Activated gamma-delta T cell treated with anti-CD3 and anti-CD28 coated beads, Interleukin-2, amount 50 U/mL, for 16 hours (primary cell): ENCODE measurements at regions not wholly inside any gene's neighbourhood (a gene's known extent, or its start where the extent isn't known, plus 50 kb on each side); places are given as distances from the start of the nearest gene placed in this dataset.
"Not testable (repeated sequence)": the region's sequence is repeated elsewhere in the genome, so short reads cannot be mapped to it uniquely, and the experiment has no call there.

Source experiments
- DNase-seq: peaks from one replicate; pipeline ENCODE4 v3.0.0-alpha.2; 2020; ENCODE audit warnings: low read depth

GRCh38 chr2:12543978-12544558 is 172.7 kb upstream of the TRIB2 start:
- DNase-seq: no peak

GRCh38 chr2:12547566-12548170 is 169.1 kb upstream of the TRIB2 start:
- DNase-seq: no peak

GRCh38 chr2:12548906-12549305 is 167.8 kb upstream of the TRIB2 start:
- no peak for DNase-seq

GRCh38 chr2:12549641-12550040 is 167.1 kb upstream of the TRIB2 start:
- no peak for DNase-seq

DNA sequence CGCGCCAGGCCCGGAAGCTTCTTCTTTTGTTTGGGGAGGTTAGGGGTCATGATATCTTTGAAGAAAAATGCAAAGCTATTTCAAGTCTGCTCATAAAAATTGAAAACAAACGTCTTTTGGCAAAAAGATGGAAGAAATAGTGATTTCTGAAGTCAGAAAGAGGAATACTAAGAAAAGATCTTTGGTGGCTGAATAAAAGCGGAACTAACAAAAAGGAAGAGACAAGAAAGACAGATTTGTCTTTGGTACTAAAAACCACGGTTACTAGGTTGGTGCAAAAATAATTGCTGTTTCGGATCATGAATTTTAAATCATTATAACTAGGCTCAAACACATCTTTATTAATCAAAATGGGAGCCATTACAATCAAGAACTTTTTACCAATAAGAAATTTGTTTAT is 164.6 kb upstream of the TRIB2 start:
- no peak for DNase-seq

GRCh38 chr2:12554224-12555011 is 162.3 kb upstream of the TRIB2 start:
- DNase-seq: no peak

DNA sequence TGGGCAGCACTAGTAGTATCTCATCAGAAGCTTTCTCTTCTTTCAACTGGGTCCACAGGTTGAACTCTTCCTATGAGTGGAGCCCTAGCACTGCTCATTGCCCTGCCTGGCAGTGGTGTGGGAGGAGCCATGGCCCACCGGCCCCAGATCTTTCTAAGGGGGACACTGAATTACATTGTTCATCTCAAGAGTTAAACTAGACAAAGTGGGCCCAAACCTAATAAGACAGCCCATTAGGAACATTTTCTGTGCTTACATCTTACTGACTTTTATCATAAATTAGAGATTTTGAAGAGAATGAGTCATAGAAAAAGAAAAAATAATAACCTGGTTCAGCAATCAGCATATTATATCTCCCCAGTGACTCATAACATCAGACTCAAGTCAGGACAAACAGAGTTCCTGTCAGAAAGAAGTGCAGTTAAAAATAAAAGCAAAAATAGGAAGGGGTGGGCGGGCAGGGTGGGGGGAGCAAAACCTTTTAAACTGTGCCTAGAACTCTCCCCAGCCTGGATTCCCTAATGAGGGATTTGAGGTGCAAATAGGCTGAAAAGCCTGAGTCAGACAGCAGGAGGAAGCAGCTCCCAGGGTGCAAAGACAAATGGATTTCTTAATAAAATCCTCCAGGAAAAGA is 161.6 kb upstream of the TRIB2 start:
- DNase-seq: peak; percentile 4

DNA sequence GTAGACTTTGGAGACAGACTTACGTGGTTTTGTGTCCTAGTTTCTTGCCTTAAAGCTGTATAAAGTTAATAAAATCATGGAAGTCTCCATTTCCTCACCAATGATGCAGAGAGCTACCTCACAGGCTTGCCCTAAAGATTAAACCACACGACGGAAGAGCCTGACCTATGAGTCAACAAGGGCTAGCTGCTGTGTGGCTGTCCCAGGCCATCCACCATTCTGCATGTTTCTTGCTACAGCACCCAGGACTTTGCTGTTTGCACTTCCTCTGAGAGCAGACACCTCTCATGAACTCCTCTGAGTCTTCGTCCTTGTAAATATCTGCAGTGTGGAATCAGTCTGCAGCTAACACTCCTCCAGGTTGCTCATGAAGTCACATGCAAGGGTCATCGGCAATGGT is 160.0 kb upstream of the TRIB2 start:
- DNase-seq: peak; percentile 15

DNA sequence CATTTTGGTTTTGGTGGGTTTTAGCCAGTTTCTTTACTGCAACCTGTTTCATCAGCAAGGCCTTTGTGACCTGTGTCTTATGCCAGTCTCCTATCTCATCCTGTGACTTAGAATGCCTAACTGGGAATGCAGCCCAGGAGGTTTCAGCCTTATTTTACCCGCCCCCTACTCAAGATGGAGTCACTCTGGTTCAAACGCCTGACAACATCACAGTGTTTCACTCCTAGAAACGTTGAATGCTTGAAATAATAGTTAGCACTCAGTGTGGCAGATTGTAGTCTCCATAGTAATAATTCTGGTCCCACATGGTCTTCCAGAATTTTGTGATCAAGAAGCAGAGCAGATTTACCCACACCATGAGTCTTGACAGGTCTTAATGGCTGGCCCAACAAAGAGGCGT is 159.0 kb upstream of the TRIB2 start:
- DNase-seq: no peak

DNA sequence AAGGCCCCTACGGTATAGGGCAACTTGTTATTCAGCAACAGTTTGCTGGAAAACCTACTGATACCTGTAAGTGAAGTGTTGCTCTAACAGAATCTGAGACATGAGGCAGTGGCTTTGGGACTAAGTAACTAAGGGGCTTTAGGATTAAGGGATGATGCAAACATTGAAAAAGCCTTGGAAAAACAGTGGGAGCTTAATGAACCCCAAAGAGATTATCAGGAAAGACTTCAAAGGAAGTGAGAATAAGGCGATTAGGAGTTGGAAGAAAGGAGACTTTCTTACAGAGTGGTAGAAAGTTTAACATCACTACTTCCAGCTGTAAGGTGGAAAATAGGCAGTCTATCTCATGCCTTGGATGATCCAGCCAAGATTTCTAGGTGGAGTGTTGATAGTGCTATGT is 158.2 kb upstream of the TRIB2 start:
- DNase-seq: no peak

DNA sequence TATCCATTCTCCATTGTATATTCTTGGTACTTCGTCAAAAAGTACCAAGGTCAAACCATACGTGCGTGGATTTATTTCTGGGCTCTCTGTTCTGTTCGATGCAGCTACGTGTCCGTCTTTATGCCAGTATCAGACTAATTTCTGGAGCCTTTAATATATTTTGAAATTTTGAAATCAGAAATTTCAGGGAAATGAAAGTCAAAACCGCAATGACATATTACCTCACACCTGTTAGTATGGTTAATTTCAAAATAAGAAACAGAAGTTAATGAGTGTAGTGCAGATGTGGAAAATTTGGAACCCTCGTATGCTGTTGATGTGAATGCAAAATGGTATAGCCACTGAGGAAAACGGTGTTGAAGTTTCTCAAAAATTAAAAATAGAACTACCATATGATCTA is 156.1 kb upstream of the TRIB2 start:
- no peak for DNase-seq

DNA sequence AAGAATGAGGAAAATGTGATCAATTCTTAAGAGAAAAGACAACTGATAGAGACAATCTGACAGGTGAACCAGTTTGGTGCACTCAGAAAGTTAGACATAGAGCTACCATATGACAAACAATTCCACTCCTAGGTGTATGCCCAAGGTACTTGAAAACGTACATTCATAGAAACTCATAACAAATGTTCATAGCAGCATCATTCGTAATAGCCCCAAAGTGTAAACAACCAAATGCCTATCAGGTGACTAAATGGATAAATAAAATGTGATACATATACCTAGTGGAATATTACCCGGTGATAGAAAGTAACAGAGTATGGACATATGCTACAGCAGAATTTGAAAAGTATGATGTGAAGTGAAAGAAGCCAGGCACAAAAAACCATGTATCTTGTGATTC is 149.3 kb upstream of the TRIB2 start:
- no peak for DNase-seq

DNA sequence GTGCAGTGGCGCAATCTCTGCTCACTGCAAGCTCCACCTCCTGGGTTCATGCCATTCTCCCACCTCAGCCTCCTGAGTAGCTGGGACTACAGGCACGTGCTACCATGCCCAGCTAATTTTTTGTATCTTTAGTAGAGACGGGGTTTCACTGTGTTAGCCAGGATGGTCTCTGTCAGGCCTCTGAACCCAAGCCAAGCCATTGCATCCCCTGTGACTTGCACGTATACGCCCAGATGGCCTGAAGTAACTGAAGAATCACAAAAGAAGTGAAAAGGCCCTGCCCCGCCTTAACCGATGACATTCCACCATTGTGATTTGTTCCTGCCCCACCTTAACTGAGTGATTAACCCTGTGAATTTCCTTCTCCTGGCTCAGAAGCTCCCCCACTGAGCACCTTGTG is 147.2 kb upstream of the TRIB2 start:
- DNase-seq: not testable (repeated sequence)

- DNase-seq: not testable (repeated sequence)
Observed at GRCh38 chr2:12569929-12570328, 146.8 kb upstream of the TRIB2 start.

DNA sequence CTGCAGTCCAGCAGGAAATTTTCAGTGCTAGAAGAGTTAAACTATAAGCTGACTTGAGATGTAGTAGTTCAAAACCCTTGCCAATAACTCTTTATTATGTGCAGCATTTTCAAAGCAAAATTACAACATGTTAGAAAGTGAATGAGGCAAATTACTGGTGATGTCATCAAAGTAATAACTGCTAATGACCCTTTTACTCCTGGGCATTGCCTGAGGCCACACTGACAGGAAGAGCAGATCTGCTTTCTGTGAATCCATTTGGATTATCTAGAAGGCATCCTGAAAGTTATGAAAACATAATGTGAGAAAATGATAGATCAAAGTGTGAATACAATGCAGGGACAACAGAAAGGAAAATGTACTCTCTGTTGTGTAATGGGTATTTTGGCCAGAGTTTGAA is 139.6 kb upstream of the TRIB2 start:
- no peak for DNase-seq

GRCh38 chr2:12577567-12578253 is 139.0 kb upstream of the TRIB2 start:
- no peak for DNase-seq

DNA sequence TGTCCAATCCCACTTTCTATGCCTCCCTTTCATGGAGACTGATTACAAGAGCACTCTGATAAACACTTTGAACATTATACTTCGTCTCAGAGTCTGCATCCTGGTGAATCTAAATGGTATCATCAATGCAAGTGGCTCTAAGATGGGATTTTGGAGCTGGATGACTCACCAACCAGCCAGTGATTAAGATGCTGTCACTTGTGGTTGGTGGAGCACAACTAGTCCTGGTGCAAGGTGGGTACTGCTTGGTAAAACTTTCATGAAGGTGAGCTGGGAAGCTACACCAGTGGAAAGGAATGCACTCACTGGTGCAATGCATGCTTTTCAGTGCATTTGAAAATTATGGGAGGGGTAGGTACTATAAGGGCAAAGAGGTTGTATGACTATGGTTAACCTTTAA is 137.7 kb upstream of the TRIB2 start:
- DNase-seq: no peak

DNA sequence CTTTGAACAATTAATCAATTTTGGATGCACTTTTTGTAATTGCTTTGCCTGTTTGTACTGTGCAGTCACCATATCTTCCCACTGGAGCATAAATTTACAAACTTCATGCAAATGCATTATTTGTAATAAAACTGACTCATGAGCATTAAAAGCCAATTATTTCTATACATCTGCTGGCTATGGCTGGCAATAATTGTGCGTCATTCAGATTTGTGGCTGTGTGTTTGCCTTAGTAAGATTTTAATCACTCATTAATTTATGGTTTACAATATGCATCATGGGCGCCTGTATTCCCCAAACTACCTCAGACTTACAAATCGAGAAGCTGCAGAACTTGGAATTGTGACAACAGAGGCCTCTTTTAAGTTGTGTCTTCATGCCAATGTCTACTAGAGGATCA is 132.4 kb upstream of the TRIB2 start:
- DNase-seq: no peak

- DNase-seq: no peak
Observed at GRCh38 chr2:12585784-12586183, 131.0 kb upstream of the TRIB2 start.

DNA sequence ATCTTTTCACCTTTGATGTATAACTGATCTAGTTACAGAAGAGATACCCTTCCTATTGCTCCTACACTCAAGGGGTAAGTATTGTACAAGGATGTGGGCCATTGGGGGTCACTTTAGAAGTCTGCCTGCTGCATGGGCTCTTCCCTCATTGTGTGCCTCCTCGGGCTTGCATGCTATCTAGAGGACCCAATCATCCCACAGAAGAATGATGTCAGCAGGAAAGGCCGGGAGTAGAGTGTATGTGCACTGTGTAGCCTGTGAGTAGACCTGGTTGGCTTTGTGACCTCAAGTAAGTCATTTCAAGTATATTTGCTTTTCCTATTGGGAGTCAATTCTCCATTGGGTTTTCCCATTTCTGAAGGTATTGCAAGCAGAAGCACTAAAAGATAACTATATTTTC is 129.5 kb upstream of the TRIB2 start:
- DNase-seq: no peak

DNA sequence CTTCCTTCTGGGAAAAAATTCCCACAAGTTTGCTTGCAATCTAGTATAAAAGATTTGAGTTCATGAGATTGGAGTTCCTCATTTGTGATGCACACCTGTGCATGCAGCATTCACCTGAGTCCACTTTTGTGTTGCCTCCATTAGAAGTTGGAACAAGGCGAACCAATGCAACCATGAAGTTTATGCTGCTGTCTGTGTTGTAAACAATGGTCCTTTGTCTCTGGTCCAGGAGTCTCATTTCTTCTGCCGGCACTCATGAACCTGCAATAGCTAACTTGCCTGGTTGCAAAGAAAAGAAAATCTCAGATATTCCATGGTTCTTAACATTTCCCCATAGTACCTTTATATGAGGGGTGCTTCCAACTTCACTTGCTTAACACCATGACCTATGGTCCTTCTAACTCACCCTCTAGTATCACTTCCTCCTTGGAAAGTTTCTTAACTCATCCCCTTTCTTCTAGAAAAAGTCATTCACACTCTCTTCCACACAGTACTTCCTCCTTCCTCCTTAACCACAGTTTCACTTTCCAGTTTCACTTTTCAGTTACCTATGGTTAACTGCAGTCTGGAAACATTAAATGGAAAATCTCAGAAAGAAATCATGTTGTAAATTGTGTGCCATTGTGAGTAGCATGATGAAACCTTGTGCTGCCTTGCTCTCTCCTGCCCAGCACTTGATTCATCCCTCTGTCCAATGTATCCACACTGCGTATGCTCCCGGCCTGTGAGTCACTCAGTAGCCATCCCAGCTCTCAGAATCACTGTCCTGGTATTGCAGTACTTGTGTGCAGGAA is 128.8 kb upstream of the TRIB2 start:
- DNase-seq: no peak

DNA sequence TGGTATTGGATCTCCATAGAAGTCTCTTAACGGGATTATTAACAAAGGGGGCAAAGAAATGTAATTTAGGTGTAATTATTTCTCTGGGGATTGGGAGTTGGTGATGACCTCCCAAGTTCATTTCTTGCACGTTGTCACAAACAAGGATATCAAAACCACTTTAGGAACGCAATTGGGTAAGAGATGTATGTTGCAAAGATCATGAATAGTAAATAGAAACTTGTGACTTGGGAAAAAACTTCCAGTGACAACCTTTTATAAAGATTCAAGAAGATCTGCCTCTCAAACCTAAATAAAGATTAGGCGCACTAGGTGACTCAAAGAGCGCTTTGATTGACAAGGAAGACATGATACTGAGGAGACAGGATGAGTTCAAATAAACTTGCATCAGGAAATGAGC is 127.8 kb upstream of the TRIB2 start:
- no peak for DNase-seq
